Iris pigment epithelial cell (primary cell): ENCODE measurements at regions not wholly inside any gene's neighbourhood (a gene's known extent, or its start where the extent isn't known, plus 50 kb on each side); places are given as distances from the start of the nearest gene placed in this dataset.

Source experiments
- DNase-seq: peaks from one replicate; pipeline ENCODE4 v3.0.0-alpha.2; 2011; ENCODE audit warnings: low read depth

DNA sequence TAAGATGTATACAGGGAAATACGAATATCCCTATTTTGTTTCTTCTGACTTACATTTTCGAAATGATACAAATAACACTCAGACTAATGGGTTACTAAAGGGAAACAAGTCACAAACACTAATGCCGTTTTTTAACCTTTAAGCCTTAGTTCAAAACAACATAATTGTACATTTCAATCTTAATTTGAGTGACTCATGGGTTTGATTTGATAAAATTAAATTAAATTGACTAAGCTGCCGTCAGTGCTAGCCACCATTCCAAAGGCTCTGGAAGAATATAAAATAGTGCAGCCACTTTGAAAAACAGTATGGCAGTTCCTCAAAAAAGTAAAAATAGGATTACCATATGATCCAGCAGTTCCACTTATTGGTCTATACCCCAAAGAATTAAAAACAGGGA is 133.8 kb upstream of the NT5C1B start:
- no peak for DNase-seq

DNA sequence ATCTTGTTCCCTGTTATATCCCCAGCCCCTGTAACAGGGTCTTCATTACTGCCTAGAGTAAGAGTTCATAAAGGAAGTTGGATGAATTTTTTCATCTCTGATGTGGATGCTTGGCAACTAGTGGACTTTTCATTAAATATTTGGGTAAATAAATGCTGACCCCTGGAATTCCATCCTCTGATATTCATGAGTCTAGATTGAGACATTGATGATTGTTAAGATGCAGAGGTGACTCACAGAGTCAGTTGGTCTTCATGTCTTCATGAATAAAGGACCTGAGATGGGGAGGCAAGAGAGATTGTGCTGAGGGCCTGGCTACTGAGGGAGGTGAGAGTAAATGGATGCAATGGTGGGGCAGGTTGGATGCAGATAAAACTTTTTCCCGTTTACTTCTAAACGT is 132.7 kb upstream of the NT5C1B start:
- peak; percentile 42 for DNase-seq

DNA sequence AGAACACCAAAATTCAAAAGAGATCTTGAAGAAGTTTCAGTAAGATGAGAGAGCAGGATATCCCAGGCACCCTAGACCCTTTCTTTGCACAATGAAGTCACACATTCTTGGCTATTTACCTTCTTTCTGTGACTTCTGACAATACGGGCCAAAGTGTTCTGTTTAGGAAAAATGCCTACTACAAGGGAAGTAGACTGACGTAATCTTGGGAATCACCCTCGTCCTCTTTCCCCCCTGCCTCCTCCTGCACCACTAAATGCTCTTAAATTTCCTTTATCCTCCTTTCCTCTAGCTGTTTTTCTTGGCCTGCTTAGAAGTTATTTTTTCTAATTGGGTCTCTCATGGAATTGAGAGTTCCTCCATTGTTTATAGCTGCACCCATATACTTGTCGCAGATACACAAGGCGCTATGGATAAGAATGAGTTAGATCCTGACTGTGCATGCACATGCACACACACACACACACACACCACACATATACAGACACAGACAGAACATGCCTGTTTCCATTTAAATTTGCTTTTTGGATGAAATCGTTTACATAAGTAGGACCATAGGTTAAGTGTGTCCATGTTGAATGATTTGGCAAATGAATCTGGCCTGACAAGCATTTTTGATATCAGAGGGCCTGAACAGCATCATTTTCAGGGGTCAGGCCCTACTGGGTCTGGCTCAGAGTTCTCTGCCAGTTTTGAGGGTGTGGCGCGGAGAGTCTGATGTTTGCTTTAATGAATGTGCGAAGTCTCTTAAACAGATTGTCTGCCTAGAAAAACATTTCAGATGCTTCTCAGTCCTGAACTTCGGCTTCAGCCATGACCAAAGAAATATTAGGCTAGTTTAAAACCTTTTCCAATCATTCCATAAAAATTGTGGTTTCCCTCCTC is 131.9 kb upstream of the NT5C1B start:
- DNase-seq, result peak; percentile 65

DNA sequence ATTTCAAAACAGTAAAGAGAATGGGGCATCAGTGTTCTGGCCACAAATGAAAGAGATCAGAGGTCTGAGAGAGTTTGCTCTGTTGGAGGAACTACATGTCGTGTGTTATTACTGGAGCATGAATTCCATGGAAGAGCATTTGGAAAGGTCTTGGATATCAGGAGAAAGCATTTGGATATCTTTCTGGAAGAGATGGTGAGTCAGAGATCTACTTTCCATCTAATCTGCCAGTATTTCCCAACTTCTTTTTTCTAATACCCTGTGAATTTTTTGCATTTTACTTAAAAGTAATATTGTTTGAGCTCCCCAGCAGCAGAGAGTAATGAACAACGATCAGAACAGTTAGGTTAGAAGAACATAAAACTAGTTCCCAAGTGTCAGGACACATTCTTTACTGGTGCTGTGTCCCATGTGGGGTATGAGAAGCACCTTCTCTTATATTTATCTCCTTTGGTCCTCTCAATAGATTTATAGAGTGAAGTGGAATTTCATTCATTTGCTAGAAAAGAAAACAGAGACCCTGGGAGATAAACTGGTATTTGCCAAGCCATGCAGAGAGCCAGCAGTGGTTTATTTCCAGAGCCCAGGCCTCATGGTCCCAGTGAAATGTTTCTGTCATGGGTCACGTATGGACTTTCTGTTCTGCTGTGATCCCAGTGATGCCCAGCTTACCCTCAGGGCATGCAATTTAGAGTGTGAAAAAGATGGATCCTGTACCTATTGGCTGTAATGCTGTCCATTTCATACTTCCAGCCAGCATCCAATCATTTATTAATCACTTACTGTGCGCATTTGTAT is 130.8 kb upstream of the NT5C1B start:
- DNase-seq, result peak; percentile 75

GRCh38 chr2:18708203-18708715 is 118.9 kb upstream of the NT5C1B start:
- no peak for DNase-seq

DNA sequence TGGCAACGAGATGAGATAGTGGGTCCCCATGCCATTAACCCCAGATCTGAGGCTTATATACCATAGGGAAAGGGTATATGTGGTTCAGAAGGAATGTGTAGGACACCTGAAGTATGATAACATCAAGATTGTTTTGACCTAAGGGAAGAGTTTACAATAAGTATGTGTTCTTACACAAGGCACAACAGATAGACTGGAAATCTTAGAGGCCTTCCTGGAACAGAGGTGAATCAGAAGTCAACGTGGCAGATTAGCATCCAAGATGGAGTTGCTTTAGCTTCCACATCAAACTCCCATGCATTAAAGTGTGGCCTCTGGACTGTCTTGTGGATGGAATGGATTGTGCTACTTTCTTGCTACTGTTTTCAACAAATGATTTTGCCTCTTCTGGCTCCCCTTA is 116.6 kb upstream of the NT5C1B start:
- no peak for DNase-seq

- peak; percentile 21 for DNase-seq
Observed at GRCh38 chr2:18704276-18704675, 114.9 kb upstream of the NT5C1B start.

DNA sequence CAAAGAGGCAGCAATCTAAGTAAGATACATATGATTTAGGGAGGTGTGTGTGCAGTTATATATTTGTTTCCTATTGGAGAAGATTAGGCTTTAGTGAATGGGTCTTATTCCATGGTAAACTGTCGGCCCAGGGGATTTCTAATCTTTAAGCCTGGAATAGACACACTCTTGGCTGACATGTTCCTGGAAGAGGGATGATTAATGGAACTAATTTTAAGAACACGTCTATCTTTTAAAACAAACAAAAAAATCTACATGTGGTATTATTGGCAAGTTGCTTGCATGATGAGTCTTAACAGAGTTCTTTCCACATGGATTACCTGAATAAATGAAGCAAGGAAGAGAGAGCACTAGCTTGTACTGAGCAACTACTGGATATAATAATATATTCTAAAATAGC is 114.2 kb upstream of the NT5C1B start:
- DNase-seq, result peak; percentile 47

DNA sequence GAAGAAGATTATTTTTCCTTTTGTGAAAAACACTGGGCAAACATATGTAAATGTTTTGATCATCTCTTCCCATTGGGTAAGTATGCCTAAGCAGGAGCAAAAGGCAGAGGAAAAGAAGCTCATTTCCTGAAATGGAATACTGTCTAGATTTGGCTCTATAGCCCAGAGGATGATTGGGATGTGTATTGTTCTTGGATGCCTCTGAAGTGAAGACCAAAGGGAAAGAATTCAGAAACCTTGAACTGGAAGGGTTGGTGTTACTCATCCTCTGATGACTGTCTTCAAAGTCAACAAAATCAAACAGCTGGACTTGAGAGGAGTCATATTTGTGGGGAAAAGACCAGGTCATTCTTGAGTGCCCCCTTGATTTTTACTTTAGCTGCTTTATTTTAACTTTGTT is 112.6 kb upstream of the NT5C1B start:
- DNase-seq, result peak; percentile 67

DNA sequence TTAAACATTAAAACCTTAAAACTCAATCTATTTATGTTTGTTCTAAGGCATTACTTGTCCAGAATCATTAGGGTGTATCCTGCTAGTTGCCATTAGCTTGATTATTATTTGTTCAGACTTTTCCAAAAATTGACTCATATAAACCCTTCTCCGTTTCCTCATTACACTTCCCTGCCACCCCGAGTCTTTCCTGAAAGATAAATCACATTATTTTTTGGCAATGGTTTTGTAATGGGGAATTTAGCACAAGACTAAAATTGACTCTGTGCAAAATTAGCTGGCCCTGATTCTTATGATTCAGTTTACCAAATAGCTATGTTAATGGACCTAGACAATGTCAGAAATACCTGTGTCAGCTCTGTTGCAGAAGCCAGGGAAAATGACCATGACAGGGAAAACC is 112.2 kb upstream of the NT5C1B start:
- DNase-seq, result no peak

GRCh38 chr2:18690342-18690741 is 101.0 kb upstream of the NT5C1B start:
- DNase-seq, result no peak

DNA sequence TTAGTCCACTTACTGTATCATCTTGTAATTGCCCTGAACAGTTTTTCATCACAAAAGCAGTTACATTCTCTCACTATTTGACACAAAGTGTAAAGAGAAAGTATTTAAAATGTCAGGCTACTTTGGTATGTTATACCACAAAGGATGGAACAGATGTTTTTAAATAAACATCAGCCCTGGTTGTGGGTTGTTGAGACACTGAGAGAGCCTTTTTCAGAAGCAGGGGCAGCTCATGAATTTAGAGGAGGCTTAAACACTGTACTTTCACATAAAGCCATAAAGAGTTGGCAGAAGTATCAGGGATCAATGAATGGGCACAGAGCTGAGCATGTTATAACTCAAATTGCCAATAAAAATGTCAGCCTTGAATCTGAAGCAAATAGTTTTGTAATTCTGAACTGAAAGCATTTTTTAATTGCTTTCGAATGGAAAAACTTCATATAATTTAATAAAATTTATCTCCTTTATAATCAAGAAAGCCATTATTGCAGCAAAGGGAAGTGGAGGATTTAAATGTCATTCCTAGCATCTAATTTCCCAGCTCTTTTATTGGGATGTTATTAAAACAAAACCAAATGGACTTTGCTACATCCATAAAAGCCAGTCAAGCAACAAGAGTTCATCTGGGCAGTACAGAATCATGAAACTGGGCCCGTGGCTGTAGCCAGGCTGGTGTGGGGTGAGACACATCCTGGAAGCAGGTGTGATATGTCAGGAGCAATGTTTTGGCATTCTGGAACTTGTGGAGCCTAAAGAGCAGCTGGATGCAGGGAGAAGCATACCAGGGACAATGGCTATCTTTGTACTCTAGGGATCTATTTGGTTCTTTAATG is 95.1 kb upstream of the NT5C1B start:
- peak; percentile 68 for DNase-seq

GRCh38 chr2:18682681-18683080 is 93.3 kb upstream of the NT5C1B start:
- DNase-seq, result no peak

GRCh38 chr2:18677280-18677679 is 87.9 kb upstream of the NT5C1B start:
- DNase-seq, result no peak

DNA sequence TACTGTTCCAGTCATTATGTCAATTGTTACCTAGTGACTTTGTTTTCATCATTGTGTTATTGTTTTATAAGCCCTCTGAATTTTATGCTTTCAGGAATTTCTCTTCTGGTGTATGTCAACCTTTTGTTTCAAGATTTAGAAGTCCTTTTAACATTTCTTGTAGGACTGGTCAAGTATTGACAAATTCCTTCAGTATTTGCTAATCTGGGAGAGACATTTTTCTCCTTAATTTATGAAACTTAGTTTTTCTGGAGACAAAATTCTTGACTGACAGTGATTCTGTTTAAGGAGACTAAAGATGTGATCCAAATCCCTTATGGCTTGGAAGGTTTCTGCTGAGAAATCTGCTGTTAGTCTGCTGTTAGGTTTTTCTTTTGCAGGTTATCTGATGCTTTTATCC is 84.9 kb upstream of the NT5C1B start:
- DNase-seq, result no peak

- no peak for DNase-seq
Observed at GRCh38 chr2:18671363-18671762, 82.0 kb upstream of the NT5C1B start.

DNA sequence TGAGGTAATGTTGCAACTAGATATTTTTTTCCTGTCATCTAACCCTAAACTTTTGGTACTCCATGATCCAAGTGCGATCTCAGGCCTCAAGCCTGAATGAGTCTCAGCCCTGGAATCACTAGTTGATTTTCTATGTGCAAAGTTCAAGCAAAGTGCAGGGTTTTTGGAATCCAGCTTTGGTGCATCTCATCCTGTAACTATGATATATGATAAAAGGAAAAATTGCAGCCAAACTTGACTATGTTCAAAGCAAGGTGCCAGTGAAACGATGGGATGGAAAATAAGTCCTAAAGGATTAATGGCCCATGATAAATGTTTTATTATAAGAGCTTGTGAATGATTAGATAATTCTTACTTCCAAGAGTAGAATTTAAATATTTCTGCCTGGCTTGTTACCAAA is 78.9 kb upstream of the NT5C1B start:
- DNase-seq, result no peak

DNA sequence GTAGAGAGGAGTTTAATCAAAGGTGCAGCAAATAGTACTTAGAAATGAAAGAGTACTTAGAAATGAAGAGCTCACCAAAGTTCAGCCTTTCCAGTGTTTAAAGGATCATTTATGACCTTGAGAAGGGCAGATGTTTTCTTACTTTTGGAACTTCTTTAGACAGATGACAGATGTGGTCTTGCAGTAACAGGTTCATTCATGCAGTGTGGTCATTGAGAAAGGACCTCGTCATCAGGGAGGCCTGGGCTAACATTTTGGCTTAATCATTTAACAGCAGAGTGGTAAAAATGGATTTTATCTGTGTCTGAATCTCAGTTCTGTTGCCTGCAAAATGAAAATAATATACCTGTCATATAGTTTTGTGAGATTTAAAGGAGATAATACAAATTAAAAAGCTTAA is 75.1 kb upstream of the NT5C1B start:
- no peak for DNase-seq

DNA sequence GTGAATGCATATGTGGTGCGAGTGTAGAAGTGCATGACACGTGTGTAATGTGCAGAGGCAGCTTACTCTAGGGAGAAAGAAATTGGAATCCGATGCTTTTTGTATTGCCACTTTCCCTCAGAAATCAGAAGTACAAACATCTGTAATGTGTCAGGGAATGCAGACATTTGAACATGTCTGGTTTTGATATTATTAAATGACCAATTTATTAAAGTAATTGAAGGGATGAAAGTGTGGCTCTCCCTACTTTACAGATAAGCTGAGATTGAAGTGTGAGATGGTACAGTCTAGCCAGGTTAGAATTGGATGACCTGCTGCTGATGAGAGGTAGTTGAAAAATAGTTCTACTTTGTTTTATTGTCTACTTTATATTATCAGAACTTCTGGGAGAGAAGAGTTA is 74.5 kb upstream of the NT5C1B start:
- DNase-seq, result no peak

DNA sequence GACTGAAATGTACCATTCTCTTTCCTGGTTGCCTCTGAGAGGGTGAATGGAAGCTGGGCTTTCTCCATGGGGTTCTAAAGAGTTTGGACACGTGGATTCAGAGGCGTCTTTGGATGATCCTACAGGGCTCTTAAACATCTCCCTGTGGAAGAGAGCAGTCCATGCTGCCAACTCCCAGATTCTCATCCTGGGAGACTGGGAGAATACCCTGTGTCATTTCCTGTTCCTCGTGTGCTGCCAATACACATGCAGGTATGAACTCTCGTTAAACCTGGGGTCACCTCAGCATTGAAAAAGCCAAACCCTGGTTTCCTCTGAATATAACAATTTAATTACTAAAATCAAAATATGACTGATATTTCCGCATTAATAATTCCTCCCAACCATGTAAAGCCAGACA is 73.3 kb upstream of the NT5C1B start:
- DNase-seq, result no peak

GRCh38 chr2:18659915-18660314 is 70.5 kb upstream of the NT5C1B start:
- peak; percentile 7 for DNase-seq

- no peak for DNase-seq
Observed at GRCh38 chr2:18656048-18656447, 66.7 kb upstream of the NT5C1B start.
